GM13977 (cell line): ENCODE measurements at regions not wholly inside any gene's neighbourhood (a gene's known extent, or its start where the extent isn't known, plus 50 kb on each side); places are given as distances from the start of the nearest gene placed in this dataset.

Experiments used
- DNase-seq: peaks from one replicate; pipeline ENCODE4 v3.0.0; 2012; ENCODE audit warnings: low spot score
- in situ Hi-C: fragments of 300-500 bp; cut with MboI; formaldehyde crosslinking; loops from one replicate; pipeline ENCODE4 v1.12.0; 2022; ENCODE audit warnings: low sequenced_read_pairs, low pct_unique_long_range_greater_than_20kb, mixed read lengths, inconsistent platforms; ENCODE audit not compliant: unreplicated experiment
- TF ChIP-seq, protein P1 (sequence below): IDR thresholded peaks from 2 replicates; pipeline ENCODE4 v1.5.1; 2012; ENCODE audit warnings: mild to moderate bottlenecking, control low read depth; ENCODE audit not compliant: insufficient read depth; ENCODE audit errors: extremely low read depth, missing control alignments

DNA sequence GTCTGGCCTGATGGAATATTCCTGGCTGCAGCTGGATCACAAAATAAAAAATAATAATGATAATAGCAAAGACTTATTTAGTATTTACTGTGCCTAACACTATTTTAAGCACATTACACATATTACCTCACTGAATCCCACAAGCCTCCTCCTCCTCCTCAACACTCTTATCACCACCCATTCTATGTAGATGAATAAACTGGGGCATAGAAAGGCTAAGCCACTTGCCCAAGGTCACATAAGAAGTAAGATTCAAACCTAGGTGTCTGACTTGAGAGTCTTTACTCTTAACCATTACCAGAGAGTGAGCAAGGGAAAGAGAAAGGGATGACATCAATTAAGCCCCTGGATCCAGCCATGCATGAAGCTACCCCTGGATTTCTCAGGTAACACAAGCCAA, 493.1 kb downstream of the SHQ1 start:
- in situ Hi-C loops: no loop called here
- TF ChIP-seq, protein P1, sequence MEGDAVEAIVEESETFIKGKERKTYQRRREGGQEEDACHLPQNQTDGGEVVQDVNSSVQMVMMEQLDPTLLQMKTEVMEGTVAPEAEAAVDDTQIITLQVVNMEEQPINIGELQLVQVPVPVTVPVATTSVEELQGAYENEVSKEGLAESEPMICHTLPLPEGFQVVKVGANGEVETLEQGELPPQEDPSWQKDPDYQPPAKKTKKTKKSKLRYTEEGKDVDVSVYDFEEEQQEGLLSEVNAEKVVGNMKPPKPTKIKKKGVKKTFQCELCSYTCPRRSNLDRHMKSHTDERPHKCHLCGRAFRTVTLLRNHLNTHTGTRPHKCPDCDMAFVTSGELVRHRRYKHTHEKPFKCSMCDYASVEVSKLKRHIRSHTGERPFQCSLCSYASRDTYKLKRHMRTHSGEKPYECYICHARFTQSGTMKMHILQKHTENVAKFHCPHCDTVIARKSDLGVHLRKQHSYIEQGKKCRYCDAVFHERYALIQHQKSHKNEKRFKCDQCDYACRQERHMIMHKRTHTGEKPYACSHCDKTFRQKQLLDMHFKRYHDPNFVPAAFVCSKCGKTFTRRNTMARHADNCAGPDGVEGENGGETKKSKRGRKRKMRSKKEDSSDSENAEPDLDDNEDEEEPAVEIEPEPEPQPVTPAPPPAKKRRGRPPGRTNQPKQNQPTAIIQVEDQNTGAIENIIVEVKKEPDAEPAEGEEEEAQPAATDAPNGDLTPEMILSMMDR: no peak
- no peak for DNase-seq

- in situ Hi-C loops: no loop called here
- no peak for DNase-seq
- TF ChIP-seq, protein P1: no peak
Observed at GRCh38 chr3:72354486-72354885, 493.8 kb downstream of the SHQ1 start.

DNA sequence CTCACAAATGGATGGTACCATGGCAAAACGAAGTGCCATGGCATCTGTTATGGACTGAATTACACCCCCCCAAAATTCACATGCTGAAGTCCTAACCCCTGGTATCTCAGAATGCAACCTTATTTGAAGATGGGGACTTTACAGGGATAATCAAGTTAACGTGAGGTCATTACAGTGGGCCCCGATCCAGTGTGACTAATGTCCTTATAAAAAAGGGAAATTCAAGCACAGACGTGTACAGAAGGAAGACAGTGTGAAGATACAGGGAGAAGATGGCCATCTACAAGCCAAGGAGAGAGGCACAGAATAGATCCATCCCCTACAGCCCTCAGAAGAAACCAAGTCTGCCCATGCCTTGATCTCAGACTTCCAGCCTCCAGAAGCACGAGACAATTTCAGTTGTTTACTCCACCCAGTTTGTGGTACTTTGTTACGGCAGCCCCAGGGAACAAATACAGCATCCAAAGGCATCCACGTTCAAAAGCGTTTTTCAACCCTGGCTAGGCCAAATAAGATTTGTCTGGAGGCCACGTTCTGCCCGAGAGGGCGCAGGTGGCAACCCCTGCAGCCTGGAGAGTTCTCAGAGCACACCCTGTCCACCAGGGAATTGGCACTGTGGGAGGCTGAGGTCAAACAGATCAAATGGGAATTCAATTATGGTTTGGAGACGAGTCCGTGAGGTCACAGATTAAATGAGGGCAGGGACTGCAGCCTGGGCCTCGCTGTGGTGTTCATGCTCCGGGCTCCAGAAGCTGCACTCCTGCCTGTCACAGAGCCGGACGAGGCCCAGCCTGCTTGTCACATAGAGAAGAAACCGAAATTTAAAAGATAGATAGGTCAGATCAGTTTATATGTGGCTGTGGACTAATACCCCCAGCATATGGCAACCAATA, 494.8 kb downstream of the SHQ1 start:
- TF ChIP-seq, protein P1: no peak
- DNase-seq: no peak

DNA sequence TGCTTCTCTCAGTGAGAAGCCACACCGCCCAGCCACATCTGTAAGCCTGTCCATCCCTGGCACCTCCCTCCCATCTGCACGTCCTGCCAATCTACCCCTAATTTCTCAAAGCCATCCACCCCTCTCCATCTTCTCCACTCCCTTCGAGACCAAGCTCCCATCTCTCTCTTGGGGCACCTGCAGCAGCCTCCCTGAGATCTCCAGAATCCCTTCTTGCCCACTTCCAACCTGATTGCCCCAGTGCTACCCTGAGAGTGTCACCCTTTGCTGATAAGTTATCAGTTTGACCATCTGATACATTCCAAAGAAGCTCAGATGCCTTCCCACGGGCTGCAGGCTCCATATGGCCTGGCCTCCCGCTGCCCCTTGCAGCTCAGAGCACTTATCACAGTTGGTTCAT, 496.1 kb downstream of the SHQ1 start:
- in situ Hi-C loops: no loop called here
- no peak for DNase-seq

More for the DNA sequence above, 494.8 kb downstream of the SHQ1 start:
- in situ Hi-C loops: no loop called here

DNA sequence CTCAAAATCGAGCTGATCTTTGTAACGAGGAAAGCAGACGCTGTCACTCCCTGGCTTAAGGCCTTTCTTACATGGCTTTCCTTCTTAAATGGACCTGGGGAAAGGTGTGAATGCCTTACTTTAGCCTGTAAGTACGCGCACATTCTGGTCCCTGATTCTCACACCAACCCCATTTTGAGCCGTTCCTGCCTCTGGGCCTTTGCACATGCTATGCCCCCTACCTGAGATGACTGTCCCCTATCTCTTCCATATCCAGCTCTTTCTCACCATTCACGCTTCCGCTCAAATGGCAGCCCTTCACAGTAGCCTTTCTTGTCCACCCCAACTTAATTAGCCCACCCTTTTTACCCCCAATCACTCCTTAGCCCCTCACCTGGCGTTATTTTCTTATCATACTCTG, 496.7 kb downstream of the SHQ1 start:
- in situ Hi-C loops: no loop called here
- DNase-seq: no peak
- TF ChIP-seq, protein P1: no peak

More for the DNA sequence above, 496.1 kb downstream of the SHQ1 start:
- TF ChIP-seq, protein P1: no peak

- DNase-seq: no peak
- TF ChIP-seq, protein P1: no peak
- in situ Hi-C loops: no loop called here
Observed at GRCh38 chr3:72350761-72351505, 497.3 kb downstream of the SHQ1 start.
